NCI-H345 (cell line): ENCODE measurements at regions not wholly inside any gene's neighbourhood (a gene's known extent, or its start where the extent isn't known, plus 50 kb on each side); places are given as distances from the start of the nearest gene placed in this dataset.

Experiments used
- DNase-seq: peaks from one replicate; lab custom pipeline; 2025; lab: John Stamatoyannopoulos, UW

DNA sequence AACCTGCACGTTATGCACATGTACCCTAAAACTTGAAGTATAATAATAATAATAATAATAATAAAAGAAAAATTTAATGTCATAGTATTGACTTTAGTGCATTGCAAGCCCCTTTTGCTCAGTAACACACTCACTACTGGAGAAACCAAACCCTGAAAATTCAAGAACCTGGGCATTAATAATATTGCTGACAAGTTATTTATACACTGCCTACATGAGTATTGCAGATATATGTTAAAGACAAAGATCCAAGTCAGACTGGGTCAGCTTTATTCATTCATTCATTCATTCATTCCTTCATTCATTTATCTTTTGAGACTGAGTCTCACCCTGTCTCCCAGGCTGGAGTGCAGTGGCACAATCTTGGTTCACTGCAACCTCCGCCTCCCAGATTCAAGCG is 1711.2 kb downstream of the TP53TG3F start:
- no peak for DNase-seq

DNA sequence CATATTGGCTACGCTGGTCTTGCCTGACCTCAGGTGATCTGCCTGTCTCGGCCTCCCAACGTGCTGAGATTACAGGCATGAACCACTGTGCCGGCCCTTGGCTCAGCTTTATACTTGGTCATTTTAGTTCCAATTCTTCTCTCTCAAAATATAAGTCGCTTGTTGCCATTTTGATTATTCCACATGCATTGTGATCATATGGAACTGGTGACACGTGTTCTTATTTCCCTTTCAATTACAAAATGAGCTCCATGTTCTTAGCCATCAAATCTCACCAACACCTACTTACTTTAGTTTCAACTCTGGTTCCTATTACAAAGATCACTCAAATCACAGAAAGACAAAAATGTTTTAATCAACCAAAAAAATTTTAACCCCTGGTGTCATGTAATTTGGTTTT is 1711.7 kb downstream of the TP53TG3F start:
- no peak for DNase-seq

DNA sequence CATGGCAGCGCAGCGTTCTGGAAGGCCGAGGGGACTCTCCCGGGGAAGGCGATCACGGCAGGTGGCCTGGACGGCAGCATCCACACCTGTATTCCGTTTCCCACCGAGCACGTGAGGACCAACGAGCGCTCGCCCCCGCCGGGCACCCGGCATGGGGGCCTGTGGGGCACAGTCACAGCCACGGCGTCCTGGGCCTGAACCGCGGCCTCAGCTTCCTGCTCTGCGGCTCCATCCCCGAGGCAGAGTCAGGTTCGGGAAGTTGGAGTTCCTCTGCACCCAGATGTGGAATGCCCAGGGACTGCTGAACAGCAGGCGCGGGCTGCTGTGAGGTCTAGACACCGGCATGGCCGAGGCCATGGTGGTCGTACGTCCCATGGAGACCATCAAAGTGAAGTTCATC is 1713.9 kb downstream of the TP53TG3F start:
- DNase-seq = no peak

DNA sequence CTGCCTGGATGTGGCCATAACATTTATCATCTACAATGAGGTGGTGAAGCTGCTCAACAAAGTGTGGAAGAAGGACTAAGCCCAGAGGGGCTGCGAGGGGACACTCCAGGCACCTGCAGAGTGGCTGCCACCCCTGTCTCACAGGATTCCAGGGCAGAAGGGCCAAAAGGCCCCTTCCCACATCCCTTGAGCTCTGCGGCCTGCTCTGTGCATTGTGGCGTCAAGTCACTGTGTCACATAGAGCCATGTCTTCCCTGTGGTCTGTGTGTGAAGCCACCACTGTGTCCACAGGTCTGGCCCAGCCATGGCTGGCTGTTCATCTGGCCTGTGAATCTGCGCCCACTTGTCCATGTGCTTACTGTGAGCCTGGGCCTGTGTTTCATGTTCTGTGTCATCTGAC is 1714.6 kb downstream of the TP53TG3F start:
- no peak for DNase-seq

- DNase-seq = no peak
Observed at GRCh38 chr16:35176449-35176848, 1717.0 kb downstream of the TP53TG3F start.

DNA sequence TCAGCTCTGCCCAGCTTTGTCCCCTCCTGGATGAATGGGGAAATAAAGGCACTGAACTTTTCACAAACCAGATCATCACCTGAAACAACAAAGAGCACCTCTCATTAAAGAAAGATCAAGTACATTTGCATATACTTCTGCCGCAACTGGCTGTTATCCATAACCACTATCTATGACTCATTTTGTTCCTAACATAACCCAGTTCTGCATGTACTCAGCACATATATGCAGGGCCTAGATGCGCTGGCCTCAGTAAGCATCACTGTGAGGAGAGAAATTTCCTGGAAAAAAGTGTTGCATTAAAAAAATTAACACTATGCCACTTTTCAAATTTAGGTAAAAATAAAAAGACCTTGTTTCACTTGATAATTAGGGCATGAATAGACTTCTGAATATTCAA is 1718.4 kb downstream of the TP53TG3F start:
- no peak for DNase-seq

DNA sequence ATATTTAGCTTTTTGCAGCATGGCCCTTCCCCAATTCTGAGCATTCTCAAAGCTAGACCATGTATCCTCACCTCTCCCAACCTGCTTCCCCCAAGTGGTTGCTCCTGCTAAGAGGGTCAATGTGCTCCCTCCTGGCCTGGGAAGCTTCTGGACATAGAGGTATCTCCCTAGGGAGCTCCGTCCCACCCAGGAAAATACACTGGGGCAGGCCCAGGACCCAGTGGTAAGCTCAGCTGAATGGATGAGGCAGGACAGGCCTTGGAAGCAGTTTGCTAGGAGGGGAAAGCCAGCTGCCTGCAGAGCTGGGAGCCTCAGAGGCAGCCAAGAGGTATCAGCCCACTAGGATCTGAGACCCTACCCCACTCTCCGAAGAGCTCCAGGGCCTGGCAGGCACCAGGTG is 1721.6 kb downstream of the TP53TG3F start:
- DNase-seq = no peak

DNA sequence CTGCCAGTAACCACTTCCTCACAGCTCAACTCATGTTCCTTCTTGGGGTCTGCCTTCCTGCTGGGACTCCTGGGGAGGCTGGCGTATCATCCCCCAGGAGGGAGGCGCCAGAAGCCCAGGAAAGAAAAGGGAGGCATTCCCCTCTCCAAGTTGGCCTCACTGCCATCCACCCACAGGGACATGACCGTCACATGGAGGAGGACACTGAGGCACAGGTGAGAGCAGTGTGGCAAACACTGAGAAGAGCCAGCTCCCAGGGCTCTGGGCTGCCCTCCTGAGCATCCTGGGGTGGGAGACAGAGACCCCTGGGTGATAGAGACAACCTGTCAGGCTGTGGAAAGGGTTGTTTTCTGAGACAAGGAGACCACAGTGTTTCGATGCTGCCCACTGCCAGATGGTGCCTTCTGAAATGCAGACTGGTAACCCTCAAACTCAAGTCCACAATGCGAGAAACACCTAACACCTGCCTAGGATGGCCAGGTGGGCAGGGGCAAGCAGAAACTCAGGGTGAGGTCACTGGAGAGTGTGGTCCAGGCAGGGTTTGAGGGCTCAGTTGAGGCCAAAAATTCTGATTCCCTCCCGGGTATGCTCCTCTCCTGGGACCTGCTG is 1722.1 kb downstream of the TP53TG3F start:
- DNase-seq = no peak

DNA sequence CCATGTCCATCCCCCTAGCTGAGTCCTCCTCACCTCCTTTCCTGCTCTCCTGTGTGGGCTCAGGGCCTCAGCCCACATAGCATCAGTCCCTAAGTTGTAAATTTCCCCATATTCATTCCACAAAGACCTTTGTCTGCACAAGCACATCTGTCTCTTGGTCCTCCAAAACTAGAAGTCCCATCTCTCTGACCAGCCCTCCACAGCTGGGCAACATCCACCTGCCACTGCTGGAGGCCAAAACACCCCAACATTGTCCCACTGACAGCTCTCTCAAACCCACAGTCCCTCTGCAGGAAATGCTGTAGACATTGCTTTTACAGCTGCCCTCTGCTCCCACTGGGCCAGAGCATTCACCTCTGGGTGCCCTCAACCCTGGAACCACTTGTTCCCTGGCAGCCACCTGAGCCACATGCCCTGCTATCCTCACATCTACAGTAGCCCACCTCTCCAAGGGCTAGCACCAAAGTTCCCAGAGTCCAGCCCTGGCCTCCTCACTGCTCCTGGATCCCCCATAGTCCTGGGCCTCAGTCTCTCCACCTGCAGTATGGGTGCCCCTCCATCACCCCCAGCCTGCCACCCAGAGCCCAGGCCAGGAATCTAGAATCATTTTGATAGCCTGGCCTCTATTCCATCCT is 1722.7 kb downstream of the TP53TG3F start:
- DNase-seq = no peak

DNA sequence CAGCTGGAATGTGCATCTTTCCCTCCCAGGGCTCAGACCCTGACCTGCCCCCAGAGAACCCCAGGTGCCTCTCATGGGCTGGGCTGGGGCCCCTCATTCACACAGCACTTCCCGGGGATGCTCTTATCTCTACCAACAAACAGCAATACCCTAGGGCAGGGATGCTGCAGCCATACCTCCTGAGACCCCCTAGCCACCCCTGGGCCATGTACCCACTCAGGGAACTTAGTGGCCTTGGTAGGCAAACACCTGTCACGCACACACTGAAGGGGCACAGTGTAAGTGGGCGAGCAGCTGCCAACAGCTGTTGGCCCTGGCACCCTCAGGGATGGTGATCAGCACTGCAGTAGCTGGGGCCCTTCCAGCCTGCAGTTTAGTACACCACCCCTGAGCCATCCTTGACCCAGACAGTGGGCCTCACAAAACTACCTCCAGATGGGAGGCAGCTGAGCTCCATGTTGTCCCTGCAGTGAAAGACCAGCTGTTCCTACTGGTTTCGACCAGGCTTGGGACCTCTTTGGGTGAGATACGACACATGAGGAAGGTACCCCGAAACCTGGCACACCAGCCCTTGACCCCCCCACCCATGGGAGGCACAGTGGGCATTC is 1723.6 kb downstream of the TP53TG3F start:
- DNase-seq = no peak

DNA sequence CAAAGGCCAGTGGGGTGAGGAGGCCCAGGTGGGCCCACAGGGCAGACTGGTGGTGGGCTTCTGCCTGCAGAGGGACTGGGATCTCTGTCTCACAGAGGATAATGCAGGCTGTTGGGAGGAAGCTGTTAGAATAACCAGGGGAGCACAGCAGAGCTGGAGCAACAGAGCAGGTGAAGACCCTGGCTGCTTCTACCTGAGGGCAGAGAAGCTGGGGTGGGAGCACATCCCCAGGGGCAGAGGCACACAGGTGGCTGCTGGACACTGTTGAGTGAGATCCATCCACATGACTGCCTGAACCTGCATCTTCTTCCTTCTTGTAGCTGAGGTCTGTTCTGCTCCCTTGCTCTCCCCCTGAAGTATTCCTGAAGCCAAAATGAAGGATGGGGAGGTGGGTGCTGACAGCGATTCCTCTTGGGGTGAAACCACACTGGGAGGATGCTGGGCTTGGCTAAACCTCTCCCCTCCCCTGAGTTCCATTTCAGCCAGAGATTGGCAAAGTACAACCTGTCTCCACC is 1725.0 kb downstream of the TP53TG3F start:
- no peak for DNase-seq

- DNase-seq = no peak
Observed at GRCh38 chr16:35185366-35186044, 1726.1 kb downstream of the TP53TG3F start.

DNA sequence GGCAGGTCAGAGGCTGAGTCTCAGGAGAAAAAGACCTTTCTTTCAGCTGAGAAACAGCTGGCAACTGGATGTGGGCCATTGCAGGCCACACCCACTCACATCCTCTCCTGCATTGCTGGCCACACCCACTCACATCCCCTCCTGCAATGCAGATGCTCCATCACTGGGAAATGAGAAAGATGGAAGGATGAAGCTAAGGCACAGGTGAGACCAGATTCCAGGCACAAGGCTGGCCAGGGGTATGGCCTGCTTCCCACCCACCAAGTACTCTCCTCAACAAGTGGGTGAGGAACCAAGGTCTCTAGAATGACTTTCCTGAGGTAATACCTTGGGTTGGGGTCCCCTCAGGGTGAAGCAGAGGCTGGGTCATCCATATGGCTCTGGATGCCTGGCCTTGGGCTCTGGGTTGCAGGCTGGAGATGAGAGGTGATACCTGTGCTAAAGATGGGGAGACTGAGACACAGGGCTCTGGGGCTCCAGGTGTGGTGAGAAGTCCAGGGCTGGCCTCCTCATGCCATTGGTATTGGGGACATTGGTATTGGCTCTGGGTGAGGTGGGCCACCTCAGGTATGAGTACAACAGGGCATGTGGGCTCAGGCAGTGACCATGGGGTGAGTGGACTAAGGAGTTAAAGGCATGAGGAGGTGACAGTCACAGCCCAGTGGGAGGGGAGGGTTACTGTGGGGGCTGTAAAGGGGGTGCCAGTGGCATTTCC is 1726.8 kb downstream of the TP53TG3F start:
- DNase-seq = no peak

DNA sequence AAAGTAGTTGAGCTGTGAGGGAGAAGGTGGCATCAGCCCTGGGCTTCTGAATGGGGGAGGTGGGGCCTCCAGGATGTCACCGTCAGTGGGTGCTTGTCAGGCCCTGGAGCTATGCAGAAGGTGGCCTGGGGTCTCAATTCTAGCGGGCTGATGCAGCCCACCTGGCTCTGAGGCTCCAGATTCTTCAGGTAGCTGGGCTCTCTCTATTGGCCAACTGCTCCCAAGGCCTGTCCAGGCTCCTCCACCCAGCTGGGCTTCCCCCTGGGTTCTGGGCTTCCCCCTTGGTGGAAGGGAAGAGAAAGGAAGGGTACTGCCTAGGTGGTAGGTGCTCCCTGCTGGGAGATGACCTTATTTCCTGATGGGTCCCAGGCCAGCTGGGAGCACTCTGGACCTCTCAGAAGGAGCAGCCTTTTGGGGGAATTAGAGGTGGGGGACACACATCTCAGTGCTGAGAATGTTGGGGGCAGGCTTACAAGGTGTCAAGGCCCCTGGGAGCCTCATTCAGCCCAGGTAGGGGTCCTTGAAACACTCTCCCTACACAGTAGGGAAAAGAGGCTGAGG is 1728.3 kb downstream of the TP53TG3F start:
- no peak for DNase-seq

GRCh38 chr16:35188288-35189155 is 1729.1 kb downstream of the TP53TG3F start:
- DNase-seq = no peak

- no peak for DNase-seq
Observed at GRCh38 chr16:35192993-35193392, 1733.6 kb downstream of the TP53TG3F start.

DNA sequence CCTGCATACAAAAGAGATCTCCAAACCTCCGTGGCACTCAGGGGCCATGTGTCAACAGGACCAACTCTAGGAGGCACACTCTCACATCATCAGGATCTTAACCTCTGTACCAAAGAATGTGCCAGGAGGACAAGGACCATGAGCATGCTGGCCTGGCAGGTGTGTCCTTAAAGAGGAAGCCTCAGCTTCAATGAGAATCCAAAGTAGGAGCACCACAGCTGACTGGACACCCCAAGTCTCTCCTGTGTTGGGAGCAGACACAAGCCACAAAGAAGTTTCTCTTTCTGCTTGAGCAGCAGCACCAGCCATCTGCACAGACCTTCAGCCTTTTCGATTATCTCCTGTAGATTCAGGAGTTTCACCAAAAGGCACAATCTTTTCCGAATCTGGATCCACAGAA is 1734.5 kb downstream of the TP53TG3F start:
- DNase-seq = no peak

DNA sequence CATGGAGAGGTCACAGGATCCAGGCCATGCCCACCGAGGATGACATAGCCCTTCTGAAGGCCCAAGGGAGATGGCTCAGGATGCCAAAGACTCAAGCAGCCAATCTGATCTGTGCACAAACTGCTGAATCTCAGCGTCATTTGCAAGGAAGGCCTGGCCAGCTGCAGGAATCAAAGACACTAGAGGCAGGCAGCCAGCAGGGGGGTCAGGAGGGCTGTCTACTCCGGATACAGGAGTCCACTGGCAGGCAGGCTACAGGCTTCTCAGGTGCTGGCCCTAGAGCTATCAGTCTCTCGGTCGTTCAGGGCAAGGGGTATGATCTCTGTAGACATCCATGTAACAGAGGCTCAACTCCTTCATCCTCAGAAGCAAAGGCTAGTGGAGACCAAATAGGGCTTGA is 1735.3 kb downstream of the TP53TG3F start:
- DNase-seq = no peak

DNA sequence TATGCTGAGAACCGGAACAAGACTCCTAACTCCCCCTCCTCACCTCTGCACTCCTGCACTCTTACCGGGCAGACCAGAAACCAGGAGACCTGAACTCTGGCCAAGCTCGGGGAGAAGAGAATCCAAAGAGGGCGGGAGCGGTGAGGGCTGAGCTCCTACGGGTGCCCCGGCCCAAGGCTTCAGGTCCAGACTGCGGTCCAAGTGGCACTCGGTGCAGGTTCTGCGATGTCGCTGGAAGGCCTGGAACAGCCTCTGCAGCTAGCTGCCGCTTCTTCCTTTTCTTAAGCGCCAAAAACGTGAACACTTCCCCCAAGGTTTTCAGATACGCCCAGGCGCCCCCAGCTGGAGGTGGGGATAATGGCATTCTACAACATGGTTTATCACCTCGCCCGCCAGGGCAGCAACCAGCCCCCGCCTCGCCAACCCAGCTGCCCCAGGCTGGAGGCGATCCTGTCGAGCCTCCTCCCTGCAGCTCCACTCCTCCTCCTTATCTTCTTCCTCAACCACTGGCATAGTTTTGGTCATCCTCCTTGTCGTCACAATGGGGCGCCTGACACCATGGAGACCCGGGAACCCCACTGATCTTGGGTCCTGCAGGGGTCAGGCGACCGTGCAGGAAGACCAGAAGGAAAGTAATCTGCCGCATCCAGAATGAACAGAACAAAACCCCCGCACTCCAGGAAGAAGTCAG is 1735.9 kb downstream of the TP53TG3F start:
- no peak for DNase-seq

DNA sequence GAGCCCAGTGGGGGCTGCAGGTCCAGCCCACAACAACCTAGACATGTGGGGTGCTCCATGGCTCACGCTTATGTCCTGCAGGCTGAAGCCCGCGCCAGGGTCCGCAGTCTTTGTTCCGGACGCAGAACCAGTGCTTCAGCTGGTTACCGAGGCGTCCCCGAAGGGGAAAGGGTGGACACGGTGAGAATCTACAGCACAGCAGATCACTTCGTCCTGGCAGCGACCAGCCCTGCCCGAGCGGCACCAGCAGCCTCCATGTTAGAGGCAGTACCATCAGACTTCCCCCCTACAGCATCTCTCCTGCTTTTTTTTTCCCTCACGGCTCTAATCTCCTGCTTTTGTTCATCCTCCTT is 1736.4 kb downstream of the TP53TG3F start:
- DNase-seq = no peak

DNA sequence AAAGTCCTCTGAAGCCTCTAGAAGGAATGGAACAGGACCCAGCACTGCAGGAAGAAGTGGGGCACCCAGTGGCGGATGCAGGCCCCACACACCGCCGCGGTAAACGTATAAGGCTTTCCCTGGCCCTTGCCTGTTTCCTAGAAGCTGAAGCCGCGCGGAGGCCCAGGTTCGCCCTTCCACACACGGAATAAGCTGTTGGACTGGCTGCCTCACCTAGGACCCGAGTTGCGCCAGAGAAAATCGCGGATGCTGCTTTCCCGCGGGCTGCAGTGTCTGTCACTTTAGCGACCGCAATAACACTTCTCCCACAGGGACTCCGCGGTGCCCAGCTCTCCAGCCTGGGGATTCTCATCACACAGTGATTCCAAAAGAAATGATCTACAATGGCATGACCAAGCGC is 1736.9 kb downstream of the TP53TG3F start:
- no peak for DNase-seq
